OCI-LY3 (cell line): ENCODE measurements at regions not wholly inside any gene's neighbourhood (a gene's known extent, or its start where the extent isn't known, plus 50 kb on each side); places are given as distances from the start of the nearest gene placed in this dataset.

Experiments used
- H2AFZ ChIP-seq: fragments of 200-600, 300-600 bp; shearing (Covaris generic); 2 replicates; pipeline ENCODE4 v1.6.0; 2014; ENCODE audit warnings: antibody characterized with exemption, low read depth, low read length
- H3K27ac ChIP-seq: fragments of 200-600, 300-600 bp; sonication (generic); 2 replicates; pipeline ENCODE4 v1.5.1; 2014; ENCODE audit warnings: mild to moderate bottlenecking, low read length, moderate library complexity, mixed read lengths
- H3K27me3 ChIP-seq: fragments of 200-600, 300-600 bp; sonication (generic); 2 replicates; pipeline ENCODE4 v1.6.1; 2014; ENCODE audit warnings: low read depth, low read length, mixed read lengths
- H3K36me3 ChIP-seq: fragments of 200-600, 300-600 bp; sonication (generic); replicated peaks from 2 replicates; pipeline ENCODE3; 2014; ENCODE audit warnings: low read depth, low read length, mixed read lengths
- H3K4me1 ChIP-seq: fragments of 300-600, 200-600 bp; sonication (generic); 2 replicates; pipeline ENCODE4 v1.6.1; 2014; ENCODE audit warnings: low read length, mixed read lengths
- H3K4me2 ChIP-seq: fragments of 200-600, 300-600 bp; sonication (generic); 2 replicates; pipeline ENCODE4 v1.6.1; 2014; ENCODE audit warnings: low read length, mixed read lengths
- H3K4me3 ChIP-seq: fragments of 300-600, 200-600 bp; sonication (generic); 2 replicates; pipeline ENCODE4 v1.5.1; 2014; ENCODE audit warnings: antibody characterized with exemption, mild to moderate bottlenecking, low read length, moderate library complexity
- H3K79me2 ChIP-seq: fragments of 300-600, 200-600 bp; shearing (Covaris generic); 2 replicates; pipeline ENCODE4 v1.6.1; 2014; ENCODE audit warnings: mild to moderate bottlenecking, low read length, mixed read lengths
- H3K9ac ChIP-seq: fragments of 300-600, 200-600 bp; shearing (Covaris generic); 2 replicates; pipeline ENCODE4 v1.6.0; 2014; ENCODE audit warnings: mild to moderate bottlenecking, low read length, moderate library complexity
- H3K9me3 ChIP-seq: fragments of 200-600, 300-600 bp; shearing (Covaris generic); 2 replicates; pipeline ENCODE4 v1.6.1; 2014; ENCODE audit warnings: low read length, mixed read lengths; ENCODE audit not compliant: insufficient read depth
- H4K20me1 ChIP-seq: fragments of 200-600, 300-600 bp; sonication (generic); 2 replicates; pipeline ENCODE4 v1.6.1; 2016; ENCODE audit warnings: low read length, mixed read lengths; ENCODE audit not compliant: insufficient read depth
- CTCF ChIP-seq: fragments of 200-600, 300-600 bp; sonication (generic); IDR thresholded peaks from 2 replicates; pipeline ENCODE4 v1.5.1; 2014; ENCODE audit warnings: antibody characterized with exemption, low read length, low read depth
- EZH2phosphoT487 ChIP-seq: fragments of 200-600 bp; shearing (Covaris generic); IDR thresholded peaks from 2 replicates; pipeline ENCODE4 v1.6.1; 2018; ENCODE audit warnings: antibody characterized with exemption, mixed run types, low read depth

GRCh38 chrX:15191830-15192229 lies 78.1 kb downstream of the ASB9 start:
- H3K4me1 ChIP-seq: peaks cover 12% of the 10 kb centered on the region
- H3K79me2 ChIP-seq: no peaks in the 10 kb centered on the region
- TF ChIP-seq CTCF: no peak
- no peak for TF ChIP-seq EZH2phosphoT487
- no peak overlapping the region for H3K4me3 ChIP-seq
- H3K9ac ChIP-seq: no peak overlapping the region
- H2AFZ ChIP-seq: no peak overlapping the region
- no peaks in the 10 kb centered on the region for H3K27me3 ChIP-seq
- no peaks in the 10 kb centered on the region for H4K20me1 ChIP-seq
- H3K27ac ChIP-seq: no peak overlapping the region
- H3K4me2 ChIP-seq: no peak overlapping the region
- no peaks in the 10 kb centered on the region for H3K9me3 ChIP-seq
- no peaks in the 10 kb centered on the region for H3K36me3 ChIP-seq

GRCh38 chrX:15188039-15188438 lies 81.8 kb downstream of the ASB9 start:
- H3K27me3 ChIP-seq: no peaks in the 10 kb centered on the region
- TF ChIP-seq EZH2phosphoT487 (no peak), CTCF (no peak)
- H3K4me2 ChIP-seq: no peak overlapping the region
- H3K36me3 ChIP-seq: no peaks in the 10 kb centered on the region
- no peak overlapping the region for H3K27ac ChIP-seq
- H3K9me3 ChIP-seq: no peaks in the 10 kb centered on the region
- no peak overlapping the region for H3K4me3 ChIP-seq
- no peaks in the 10 kb centered on the region for H3K79me2 ChIP-seq
- no peak overlapping the region for H3K9ac ChIP-seq
- H2AFZ ChIP-seq: no peak overlapping the region
- no peaks in the 10 kb centered on the region for H3K4me1 ChIP-seq
- no peaks in the 10 kb centered on the region for H4K20me1 ChIP-seq

GRCh38 chrX:15177316-15177715 lies 92.6 kb downstream of the ASB9 start:
- no peaks in the 10 kb centered on the region for H3K36me3 ChIP-seq
- no peaks in the 10 kb centered on the region for H3K27me3 ChIP-seq
- H4K20me1 ChIP-seq: no peaks in the 10 kb centered on the region
- H3K9me3 ChIP-seq: no peaks in the 10 kb centered on the region
- H3K79me2 ChIP-seq: no peaks in the 10 kb centered on the region
- no peak overlapping the region for H3K9ac ChIP-seq
- no peak overlapping the region for H3K4me2 ChIP-seq
- no peak overlapping the region for H3K4me3 ChIP-seq
- peaks cover 6% of the 10 kb centered on the region for H3K4me1 ChIP-seq
- H2AFZ ChIP-seq: no peak overlapping the region
- TF ChIP-seq EZH2phosphoT487 (no peak), CTCF (no peak)
- H3K27ac ChIP-seq: no peak overlapping the region

GRCh38 chrX:15173411-15173810 lies 96.5 kb downstream of the ASB9 start:
- Histone ChIP-seq H3K36me3 (no peaks in the 10 kb centered on the region), H3K4me1 (peaks cover 5% of the 10 kb centered on the region; the same call in 1 of the 2 replicates), H3K4me2 (no peak overlapping the region), H4K20me1 (no peaks in the 10 kb centered on the region), H2AFZ (no peak overlapping the region), H3K9ac (no peak overlapping the region), H3K27me3 (no peaks in the 10 kb centered on the region), H3K4me3 (no peak overlapping the region), H3K27ac (no peak overlapping the region), H3K9me3 (no peaks in the 10 kb centered on the region), H3K79me2 (no peaks in the 10 kb centered on the region)
- TF ChIP-seq CTCF (no peak), EZH2phosphoT487 (no peak)
